ENCODE measurements at regions not wholly inside any gene's neighbourhood (a gene's known extent, or its start where the extent isn't known, plus 50 kb on each side); places are given as distances from the start of the nearest gene placed in this dataset.

GRCh38 chr3:177306252-177306651 lies 109.0 kb upstream of the TBL1XR1 start:
- DNase-seq: no peak

DNA sequence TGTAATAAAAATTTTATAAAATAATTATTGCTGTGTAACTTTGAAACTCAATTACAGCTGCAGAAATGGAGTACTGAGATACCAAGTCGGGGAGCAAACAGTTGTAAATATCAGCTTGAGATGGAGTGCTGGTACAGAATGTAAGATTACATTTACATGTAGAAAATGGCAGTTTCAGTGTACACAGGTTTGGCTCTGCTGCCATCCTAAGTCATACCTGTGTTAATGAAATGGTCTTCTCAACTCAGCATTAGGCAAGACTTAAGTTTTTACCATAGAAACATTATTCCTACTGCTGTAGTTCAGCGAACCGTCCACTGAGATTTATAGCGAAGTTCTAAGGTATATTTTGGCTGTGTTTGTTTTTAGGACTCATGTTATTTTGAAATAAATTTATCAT lies 110.1 kb upstream of the TBL1XR1 start:
- no peak for DNase-seq

GRCh38 chr3:177307826-177308225 lies 110.5 kb upstream of the TBL1XR1 start:
- DNase-seq: no peak

- no peak for DNase-seq
These were observed 111.0 kb upstream of the TBL1XR1 start for GRCh38 chr3:177308286-177308685.

DNA sequence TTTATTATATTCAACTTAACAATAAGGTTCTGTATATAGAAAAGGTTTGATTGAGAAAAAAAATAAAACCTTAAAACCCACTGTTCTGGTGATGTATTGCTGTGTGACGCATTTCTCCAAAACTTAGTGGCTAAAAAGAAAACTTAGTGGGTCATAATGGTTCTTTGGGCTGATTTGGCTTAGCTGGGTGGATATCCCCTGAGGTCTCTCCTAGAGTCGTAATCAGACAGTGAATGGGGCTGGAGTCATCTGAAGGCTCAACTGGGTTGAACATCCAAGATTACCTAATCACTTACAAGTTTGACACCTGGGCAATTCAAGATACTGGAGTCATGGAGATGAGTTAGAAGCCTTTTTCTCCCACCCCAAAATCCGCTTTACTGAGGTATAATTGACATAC lies 111.6 kb upstream of the TBL1XR1 start:
- no peak for DNase-seq

DNA sequence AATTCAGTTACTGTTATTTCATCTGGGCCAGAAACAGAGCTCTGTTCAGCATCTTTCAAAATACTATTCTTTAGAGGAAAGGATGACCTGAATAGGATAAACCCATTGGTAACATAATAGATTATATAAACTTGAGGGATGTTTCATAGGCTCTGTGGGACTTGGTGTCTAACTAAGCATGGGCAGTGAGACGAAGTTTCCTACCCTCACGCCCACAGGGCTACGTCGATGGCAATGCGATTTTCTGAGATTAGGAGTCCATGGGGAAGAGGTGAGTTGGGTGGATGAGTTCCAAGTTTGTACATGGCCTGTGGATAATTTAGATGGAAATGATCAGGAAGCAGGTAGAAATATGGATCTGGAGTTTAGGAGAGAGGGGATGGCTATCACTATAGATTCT lies 115.2 kb upstream of the TBL1XR1 start:
- no peak for DNase-seq

DNA sequence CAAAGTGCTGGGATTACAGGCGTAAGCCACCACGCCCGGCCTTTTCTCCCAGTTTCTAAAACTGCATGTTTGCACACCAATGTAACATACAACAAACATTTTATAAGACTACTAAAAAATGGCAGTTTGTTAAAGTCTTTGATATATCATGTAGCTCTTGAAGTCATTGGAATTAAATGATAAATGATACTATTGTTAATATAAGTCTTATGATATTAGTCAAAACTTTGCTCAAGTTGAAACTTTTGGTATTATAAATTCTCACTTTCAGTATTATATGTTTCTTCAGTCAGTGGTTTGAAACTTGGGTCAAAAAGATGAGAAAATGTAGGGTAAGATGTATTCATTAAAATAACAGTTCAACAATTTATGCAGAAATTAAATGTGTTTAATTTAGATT lies 117.6 kb upstream of the TBL1XR1 start:
- no peak for DNase-seq

- DNase-seq: no peak
These were observed 120.0 kb upstream of the TBL1XR1 start for GRCh38 chr3:177317247-177317646.

DNA sequence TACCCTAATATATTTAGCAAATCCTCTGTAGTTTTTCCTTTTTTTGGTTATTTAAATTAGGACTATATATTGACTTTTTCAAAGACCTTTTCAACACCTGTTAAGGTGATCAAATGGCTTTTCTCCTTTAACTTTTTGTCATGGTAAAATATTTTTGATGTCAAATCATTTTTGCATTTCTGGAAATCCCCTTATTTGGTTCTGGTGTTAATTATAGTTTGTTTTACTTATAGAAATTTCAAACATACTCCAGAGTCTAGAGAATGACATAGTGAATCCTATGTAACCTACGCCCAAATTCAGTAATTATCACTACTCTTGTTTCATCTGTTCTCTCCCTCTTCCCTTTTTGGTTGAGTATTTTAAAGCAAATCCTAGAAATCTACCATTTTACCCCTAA lies 121.3 kb upstream of the TBL1XR1 start:
- no peak for DNase-seq

DNA sequence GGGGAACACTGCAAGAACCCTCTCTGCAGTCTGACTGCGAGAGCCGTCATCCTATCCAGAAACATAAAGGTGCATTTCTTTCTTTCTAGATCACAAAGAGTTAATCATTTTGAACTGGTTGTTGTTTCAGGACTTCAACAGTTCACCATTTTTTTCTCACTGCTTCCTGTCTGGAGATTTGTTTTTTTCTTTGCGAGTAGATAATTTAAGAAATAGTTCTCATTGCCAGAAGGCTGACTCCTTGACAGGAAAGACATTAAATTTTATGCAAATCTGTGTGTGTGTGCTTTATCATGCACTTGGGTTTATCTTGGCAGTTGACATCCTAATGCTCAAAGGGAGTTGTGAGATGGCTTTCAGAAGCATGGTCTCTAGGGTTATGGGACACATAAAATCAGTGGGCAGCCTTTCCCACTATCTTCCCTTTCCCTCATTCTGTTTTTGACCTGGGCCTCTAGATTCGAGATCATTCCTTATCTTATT lies 123.5 kb upstream of the TBL1XR1 start:
- DNase-seq: no peak

- DNase-seq: no peak
These were observed 124.5 kb upstream of the TBL1XR1 start for GRCh38 chr3:177321819-177322218.

- DNase-seq: no peak
These were observed 125.6 kb upstream of the TBL1XR1 start for GRCh38 chr3:177322881-177323280.

GRCh38 chr3:177329854-177330253 lies 132.6 kb upstream of the TBL1XR1 start:
- DNase-seq: no peak

DNA sequence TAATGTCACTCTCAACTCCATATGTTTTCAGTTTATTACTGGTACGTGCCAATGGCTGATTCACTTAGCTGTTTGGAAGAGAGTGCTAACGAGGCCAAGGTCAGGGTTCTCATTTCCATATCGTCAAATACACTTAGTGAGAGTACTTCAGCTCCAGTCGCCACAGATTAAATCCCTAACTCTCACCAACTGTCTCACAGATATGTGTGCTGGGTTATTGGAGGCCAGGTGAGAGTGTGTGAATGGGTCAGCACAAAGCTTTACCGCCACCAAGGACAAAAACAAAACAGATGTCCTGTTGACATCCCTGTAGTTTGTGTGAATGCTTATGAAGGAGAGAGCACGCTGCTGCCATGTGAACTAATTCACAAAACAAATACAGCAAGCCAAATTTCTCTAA lies 133.5 kb upstream of the TBL1XR1 start:
- DNase-seq: peak; percentile 16

DNA sequence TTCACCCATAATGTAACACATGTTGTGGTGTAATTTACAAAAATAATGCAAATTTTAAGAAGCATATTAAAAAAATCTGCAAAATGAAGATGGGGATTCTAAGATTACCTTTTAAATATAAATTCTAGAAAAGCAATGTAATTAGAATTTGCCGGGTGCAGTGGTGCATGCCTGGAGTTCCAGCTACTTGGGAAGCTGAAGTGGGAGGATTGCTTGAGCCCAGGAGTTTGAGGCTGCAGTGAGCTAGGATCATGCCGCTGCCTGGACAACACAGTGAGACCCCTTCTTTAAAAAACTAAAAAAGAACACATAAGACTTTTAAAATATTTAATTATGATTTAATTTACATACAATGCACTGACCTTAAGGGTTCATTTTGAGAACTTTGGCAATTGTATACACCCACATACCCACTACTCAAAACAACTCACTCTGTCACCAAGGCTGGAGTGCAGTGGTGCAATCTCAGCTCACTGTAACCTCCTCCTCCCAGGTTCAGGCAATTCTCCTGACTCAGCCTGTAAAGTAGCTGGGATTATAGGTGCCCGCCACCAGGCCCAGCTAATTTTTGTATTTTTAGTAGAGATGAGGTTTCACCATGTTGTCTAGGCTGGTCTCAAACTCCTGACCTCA lies 134.0 kb upstream of the TBL1XR1 start:
- DNase-seq: no peak

DNA sequence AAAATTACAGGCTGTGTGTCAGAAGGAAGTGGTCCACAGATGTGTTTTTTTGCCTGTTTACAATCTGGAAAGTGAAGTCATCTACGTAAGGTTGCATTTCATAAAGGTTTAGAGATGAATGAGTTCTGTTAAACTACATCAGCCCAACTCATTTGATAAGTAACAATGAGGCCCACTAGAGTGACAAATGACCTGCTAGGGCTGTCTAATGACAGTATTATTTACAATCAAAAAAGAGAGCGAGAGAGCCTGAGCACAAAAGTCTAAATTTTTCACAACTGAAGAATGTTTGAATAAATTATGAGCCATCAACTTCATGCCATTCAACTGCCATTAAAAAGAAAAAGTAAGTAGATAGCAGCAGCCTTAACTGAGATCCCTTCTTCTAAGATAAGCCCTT lies 135.7 kb upstream of the TBL1XR1 start:
- no peak for DNase-seq

GRCh38 chr3:177333533-177334520 lies 136.5 kb upstream of the TBL1XR1 start:
- peak; percentile 17 for DNase-seq

DNA sequence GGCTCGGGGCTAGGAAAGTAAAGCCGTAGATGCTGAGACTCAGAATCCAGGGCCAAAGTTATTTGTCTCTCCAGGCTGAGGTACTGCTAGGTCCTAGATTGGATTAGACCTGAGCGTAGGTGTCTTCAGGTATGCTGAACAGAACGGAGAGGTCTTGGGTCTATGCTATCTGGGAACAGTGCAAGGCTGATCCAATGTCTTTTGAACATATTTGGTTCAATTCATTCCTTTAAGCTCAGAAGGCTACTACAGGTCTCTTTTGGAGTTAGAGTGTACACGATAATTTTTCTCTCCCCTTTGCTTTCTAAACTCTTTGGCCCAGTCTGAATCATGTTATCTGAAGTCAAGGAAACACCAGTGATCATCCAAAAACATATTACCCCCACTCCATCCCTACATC lies 137.5 kb upstream of the TBL1XR1 start:
- no peak for DNase-seq

GRCh38 chr3:177335728-177336127 lies 138.4 kb upstream of the TBL1XR1 start:
- no peak for DNase-seq

DNA sequence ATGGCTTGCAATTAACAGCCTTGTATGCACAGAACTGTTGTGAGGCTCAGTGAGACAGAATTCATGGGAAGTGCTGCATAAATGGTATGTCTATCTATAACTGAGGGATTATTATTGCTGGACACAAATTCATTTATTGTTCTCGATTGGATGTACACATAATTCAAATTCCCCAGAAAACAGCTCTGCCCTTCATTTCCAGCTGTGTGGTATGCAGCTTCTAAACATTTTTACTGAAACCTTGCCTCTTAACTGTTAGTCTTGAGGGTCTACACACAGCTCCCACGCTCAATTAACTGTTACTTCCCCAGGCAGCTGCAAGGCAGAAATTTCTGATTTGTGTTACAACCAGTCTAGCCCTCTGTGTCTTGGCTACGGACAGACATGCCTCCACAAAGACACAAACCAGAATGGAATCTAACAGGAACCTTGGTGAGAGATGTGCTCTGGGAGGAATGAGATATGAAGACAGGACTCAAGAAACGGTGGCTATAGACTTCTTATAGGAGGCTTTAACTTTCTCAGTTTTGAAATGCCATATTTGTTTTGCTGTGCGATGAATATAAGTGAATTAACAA lies 139.7 kb upstream of the TBL1XR1 start:
- DNase-seq: no peak

GRCh38 chr3:177337541-177338331 lies 140.5 kb upstream of the TBL1XR1 start:
- DNase-seq: no peak

GRCh38 chr3:177338697-177339219 lies 141.5 kb upstream of the TBL1XR1 start:
- DNase-seq: no peak

- peak; percentile 26 for DNase-seq
These were observed 142.0 kb upstream of the TBL1XR1 start for GRCh38 chr3:177339220-177339703.

Measured in NCI-H146 (cell line).